Thymus (tissue), 11 donors: ENCODE measurements at regions not wholly inside any gene's neighbourhood (a gene's known extent, or its start where the extent isn't known, plus 50 kb on each side); places are given as distances from the start of the nearest gene placed in this dataset.
"Not testable (repeated sequence)": the region's sequence is repeated elsewhere in the genome, so short reads cannot be mapped to it uniquely, and the experiment has no call there.

Experiments used
- DNase-seq, 9 donors: peaks; one replicate each; pipeline ENCODE4 v3.0.0-alpha.2; 2013; ENCODE audit warnings: low spot score in 9 of 9, low read depth in 6 of 9, missing footprints in 1 of 9
- H3K27ac ChIP-seq, 2 donors: one replicate each; pipeline ENCODE4 v1.5.1; 2013; ENCODE audit warnings: control low read depth in 1 of 2, low read depth in 1 of 2, low read length in 1 of 2, mild to moderate bottlenecking in 1 of 2, moderate library complexity in 1 of 2
- H3K27me3 ChIP-seq, 2 donors: one replicate each; pipeline ENCODE4 v1.5.1; 2013; ENCODE audit warnings: low read length in 1 of 2; ENCODE audit not compliant: control insufficient read depth in 2 of 2, insufficient read depth in 1 of 2
- H3K36me3 ChIP-seq, 2 donors: one replicate each; pipeline ENCODE4 v1.5.1; 2013; ENCODE audit warnings: low read length in 1 of 2, mild to moderate bottlenecking in 1 of 2, moderate library complexity in 1 of 2; ENCODE audit not compliant: control insufficient read depth in 2 of 2, insufficient read depth in 2 of 2
- H3K4me1 ChIP-seq, 2 donors: one replicate each; pipeline ENCODE4 v1.5.1; 2013; ENCODE audit warnings: low read length in 2 of 2; ENCODE audit not compliant: control insufficient read depth in 2 of 2, insufficient read depth in 2 of 2
- H3K4me3 ChIP-seq, 2 donors: one replicate each; pipeline ENCODE4 v1.5.1; 2013; ENCODE audit warnings: low read length in 2 of 2, control low read depth in 1 of 2, mild to moderate bottlenecking in 1 of 2
- H3K9me3 ChIP-seq, 2 donors: one replicate each; pipeline ENCODE4 v1.5.1; 2013; ENCODE audit warnings: low read length in 1 of 2, mild to moderate bottlenecking in 1 of 2; ENCODE audit not compliant: control insufficient read depth in 2 of 2, insufficient read depth in 1 of 2
- WGBS: extraction: QIAGEN DNeasy Blood & Tissue Kit; methylation state at CpG from one replicate; pipeline ENCODE4 v1.1.7; 2013; 5-methylcytosine and 5-hydroxymethylcytosine counted together
- donor health status: healthy.

- no peak overlapping the region for H3K4me3 ChIP-seq
- H3K27me3 ChIP-seq: no peaks in the 10 kb centered on the region
- 65% methylated on average over 19 of the region's 19 CpGs for WGBS
- no peaks in the 10 kb centered on the region for H3K36me3 ChIP-seq
- no peaks in the 10 kb centered on the region for H3K9me3 ChIP-seq
- peak overlapping the region; percentile 72 to 75 for H3K27ac ChIP-seq
- DNase-seq: peak in 4 of 9 donors; percentile 58 to 83 (median 65)
- peaks cover 8 to 63% of the 10 kb centered on the region in 2 donors for H3K4me1 ChIP-seq
Observed at GRCh38 chr10:2908851-2909630, 158.3 kb upstream of the PFKP start.

DNA sequence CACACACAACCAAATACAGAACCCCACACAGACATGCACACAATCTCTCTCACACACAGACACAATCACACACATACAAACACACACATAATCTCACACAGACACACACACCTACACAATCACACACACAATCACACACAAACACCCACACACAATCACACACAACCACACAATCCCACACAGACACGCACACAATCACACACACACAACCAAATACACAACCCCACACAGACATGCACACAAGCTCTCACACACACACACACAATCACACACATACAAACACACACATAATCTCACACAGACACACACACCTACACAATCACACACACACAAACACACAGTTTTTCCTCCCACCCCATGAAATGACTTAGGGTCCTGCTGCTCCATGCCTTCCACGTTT is 160.4 kb upstream of the PFKP start:
- Histone ChIP-seq H3K27me3 (no peaks in the 10 kb centered on the region), H3K36me3 (no peaks in the 10 kb centered on the region), H3K9me3 (no peaks in the 10 kb centered on the region), H3K4me1 (peaks cover 8 to 53% of the 10 kb centered on the region in 2 donors), H3K27ac (no peak overlapping the region), H3K4me3 (no peak overlapping the region)
- DNase-seq: no peak
- WGBS: 90% methylated on average over 2 of the region's 2 CpGs

DNA sequence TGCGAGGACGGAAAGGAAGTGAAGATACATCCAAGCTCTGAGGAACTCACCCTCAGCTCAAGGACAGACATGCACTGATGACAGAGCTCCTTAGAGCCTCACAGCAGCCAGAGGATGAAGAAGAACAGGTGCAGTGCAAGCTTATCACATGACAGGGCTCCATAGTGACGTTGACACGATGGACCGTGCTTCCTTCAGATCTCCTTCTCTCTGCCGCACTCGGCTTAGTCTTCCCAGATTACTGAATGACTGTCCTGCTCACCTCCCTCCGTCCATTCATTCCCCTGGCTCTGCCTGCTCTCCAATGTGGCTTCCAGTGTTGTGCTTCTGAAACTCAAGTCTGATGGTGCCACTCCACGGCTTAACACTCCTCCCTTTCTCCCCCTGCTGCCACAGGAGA is 161.5 kb upstream of the PFKP start:
- WGBS: 76% methylated on average over 9 of the region's 9 CpGs
- peaks cover 8 to 44% of the 10 kb centered on the region in 2 donors for H3K4me1 ChIP-seq
- no peak overlapping the region for H3K4me3 ChIP-seq
- no peaks in the 10 kb centered on the region for H3K36me3 ChIP-seq
- no peaks in the 10 kb centered on the region for H3K27me3 ChIP-seq
- peak in 2 of 9 donors; percentile 39 to 69 for DNase-seq
- H3K9me3 ChIP-seq: no peaks in the 10 kb centered on the region
- H3K27ac ChIP-seq: peak overlapping the region in 1 of 2 donors; percentile 87

GRCh38 chr10:2900530-2900929 is 166.8 kb upstream of the PFKP start:
- WGBS: 94% methylated on average over 6 of the region's 6 CpGs
- Histone ChIP-seq H3K27me3 (no peaks in the 10 kb centered on the region), H3K27ac (no peak overlapping the region), H3K4me3 (no peak overlapping the region), H3K9me3 (no peaks in the 10 kb centered on the region), H3K36me3 (no peaks in the 10 kb centered on the region), H3K4me1 (peaks cover 6 to 30% of the 10 kb centered on the region in 2 donors)
- no peak for DNase-seq

DNA sequence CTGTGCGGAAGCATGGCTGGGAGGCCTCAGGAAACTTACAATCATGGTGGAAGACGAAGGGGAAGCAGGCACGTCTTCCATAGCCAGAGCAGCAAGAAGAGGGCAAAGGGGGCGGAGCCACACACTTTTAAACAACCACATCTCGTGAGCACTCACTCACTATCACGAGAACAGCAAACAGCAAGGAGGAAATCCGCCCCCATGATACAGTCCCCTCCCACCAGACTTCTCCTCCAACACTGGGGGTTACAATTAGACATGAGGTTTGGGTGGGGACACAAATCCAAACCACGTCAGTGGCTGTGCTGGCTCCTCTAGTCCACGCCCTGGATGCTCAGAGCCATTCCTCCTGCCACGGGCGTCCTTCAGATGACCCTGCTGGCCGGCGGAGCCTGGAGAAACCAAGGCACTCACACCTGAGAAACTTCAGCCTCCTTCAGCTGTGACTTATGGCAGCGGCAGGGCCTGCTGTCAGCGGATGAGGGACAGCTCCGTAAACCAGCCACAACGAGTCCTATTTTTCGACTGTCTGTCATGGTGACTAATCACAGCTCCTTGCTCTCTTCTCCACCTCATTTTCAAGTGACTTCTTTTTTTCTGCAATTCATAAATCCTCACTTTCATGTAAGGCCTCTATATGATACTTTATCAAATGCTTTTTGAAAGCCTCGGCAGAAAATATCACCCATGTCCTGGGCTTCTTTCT is 167.9 kb upstream of the PFKP start:
- H3K36me3 ChIP-seq: no peaks in the 10 kb centered on the region
- peak in 1 of 9 donors; percentile 35 for DNase-seq
- no peaks in the 10 kb centered on the region for H3K9me3 ChIP-seq
- WGBS: 87% methylated on average over 19 of the region's 19 CpGs
- H3K4me1 ChIP-seq: peaks cover 6 to 25% of the 10 kb centered on the region in 2 donors
- no peaks in the 10 kb centered on the region for H3K27me3 ChIP-seq
- no peak overlapping the region for H3K27ac ChIP-seq
- H3K4me3 ChIP-seq: no peak overlapping the region

GRCh38 chr10:2898509-2898860 is 168.9 kb upstream of the PFKP start:
- H3K4me1 ChIP-seq: peaks cover 6 to 25% of the 10 kb centered on the region in 2 donors
- no peaks in the 10 kb centered on the region for H3K27me3 ChIP-seq
- H3K4me3 ChIP-seq: no peak overlapping the region
- peak overlapping the region in 1 of 2 donors; percentile 77 for H3K27ac ChIP-seq
- H3K36me3 ChIP-seq: no peaks in the 10 kb centered on the region
- 75% methylated on average over 6 of the region's 6 CpGs for WGBS
- no peaks in the 10 kb centered on the region for H3K9me3 ChIP-seq
- no peak for DNase-seq

DNA sequence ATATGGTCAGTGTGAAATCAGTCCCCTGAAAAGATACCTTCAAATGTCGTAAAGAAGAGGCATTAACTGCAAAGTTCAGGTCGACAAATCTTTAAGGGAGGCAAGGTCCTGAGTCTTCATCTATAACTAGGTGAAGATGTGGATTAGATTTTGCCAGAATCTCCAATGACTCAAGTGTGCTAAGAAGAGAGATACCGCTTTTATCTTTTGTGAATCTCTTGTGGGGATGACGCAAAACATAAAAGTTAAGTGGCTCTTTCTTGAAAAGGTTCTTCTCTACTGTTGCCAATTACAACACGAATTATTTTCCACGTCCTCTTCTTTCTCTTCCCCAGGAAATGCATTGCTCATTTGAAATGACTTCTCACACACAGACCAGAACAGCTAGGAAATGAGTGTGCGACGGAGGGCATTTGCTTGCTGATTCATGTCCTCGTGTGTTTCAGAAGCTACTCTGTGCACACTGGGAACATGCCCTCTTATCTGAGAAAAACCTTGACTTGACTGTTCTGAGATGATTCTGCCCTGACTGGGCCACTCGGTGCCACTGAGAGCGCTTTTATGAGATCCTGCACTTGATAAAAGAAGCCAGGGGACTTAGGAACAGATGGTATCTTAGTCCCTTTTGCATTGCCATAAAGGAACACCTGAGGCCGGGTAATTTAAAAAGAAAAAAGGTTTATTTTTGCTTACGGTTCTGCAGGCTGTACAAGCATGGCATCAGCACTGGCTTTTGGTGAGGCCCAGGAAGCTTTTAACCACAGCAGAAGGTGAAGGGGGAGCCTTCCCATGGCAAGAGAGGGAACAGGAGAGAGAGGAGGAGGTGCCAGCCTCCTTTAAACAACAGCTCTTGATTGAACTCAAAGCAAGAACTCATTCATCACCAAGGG is 169.5 kb upstream of the PFKP start:
- peak in 1 of 9 donors; percentile 51 for DNase-seq
- Histone ChIP-seq H3K9me3 (no peaks in the 10 kb centered on the region), H3K36me3 (no peaks in the 10 kb centered on the region), H3K27me3 (no peaks in the 10 kb centered on the region), H3K4me1 (peaks cover 6 to 25% of the 10 kb centered on the region in 2 donors), H3K4me3 (no peak overlapping the region), H3K27ac (peak overlapping the region; percentile 34 to 77)
- WGBS: 45% methylated on average over 13 of the region's 13 CpGs

GRCh38 chr10:2896334-2896733 is 171.0 kb upstream of the PFKP start:
- H3K4me3 ChIP-seq, H3K9me3 ChIP-seq, DNase-seq, H3K27me3 ChIP-seq, H3K36me3 ChIP-seq, H3K27ac ChIP-seq: not testable (repeated sequence)
- peaks cover 6 to 27% of the 10 kb centered on the region in 2 donors for H3K4me1 ChIP-seq
- 96% methylated on average over 1 of the region's 1 CpG for WGBS
